ENCODE measurements at regions not wholly inside any gene's neighbourhood (a gene's known extent, or its start where the extent isn't known, plus 50 kb on each side); places are given as distances from the start of the nearest gene placed in this dataset.

DNA sequence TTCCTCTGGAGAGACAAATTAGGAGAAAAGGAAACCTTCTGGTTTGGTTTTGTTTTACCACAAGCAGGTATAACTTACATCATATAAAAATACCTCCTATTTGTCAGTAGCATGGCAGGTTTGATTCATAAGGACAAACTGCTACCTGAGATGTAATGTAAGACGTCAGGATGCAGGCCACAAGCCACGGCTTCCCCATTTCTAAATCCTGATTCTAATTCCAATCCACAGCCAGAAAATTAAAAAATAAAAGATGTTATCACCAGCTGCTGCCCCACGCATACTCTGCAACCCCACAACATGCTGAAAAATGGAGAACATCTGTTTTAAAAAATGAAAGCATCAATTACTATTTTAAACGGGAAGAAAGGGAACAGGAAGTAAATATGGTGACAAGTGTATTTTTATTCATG, 197.6 kb downstream of the BCL11A start:
- no peaks in the 10 kb centered on the region for H3K9me2 ChIP-seq (ENCODE audit: low read depth, low read length)
- H3F3A ChIP-seq (ENCODE audit: insufficient read depth, low read length), result no peaks in the 10 kb centered on the region
- no peak overlapping the region for H3K4me3 ChIP-seq (ENCODE audit: low read depth, low read length, poor library complexity, severe bottlenecking)
- no peak for TF ChIP-seq EZH2 (IDR thresholded peaks at IDR 0.05; ENCODE audit: borderline replicate concordance, low read length)
- TF ChIP-seq, protein P1, sequence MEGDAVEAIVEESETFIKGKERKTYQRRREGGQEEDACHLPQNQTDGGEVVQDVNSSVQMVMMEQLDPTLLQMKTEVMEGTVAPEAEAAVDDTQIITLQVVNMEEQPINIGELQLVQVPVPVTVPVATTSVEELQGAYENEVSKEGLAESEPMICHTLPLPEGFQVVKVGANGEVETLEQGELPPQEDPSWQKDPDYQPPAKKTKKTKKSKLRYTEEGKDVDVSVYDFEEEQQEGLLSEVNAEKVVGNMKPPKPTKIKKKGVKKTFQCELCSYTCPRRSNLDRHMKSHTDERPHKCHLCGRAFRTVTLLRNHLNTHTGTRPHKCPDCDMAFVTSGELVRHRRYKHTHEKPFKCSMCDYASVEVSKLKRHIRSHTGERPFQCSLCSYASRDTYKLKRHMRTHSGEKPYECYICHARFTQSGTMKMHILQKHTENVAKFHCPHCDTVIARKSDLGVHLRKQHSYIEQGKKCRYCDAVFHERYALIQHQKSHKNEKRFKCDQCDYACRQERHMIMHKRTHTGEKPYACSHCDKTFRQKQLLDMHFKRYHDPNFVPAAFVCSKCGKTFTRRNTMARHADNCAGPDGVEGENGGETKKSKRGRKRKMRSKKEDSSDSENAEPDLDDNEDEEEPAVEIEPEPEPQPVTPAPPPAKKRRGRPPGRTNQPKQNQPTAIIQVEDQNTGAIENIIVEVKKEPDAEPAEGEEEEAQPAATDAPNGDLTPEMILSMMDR (IDR thresholded peaks at IDR 0.05; ENCODE audit: low read length), result no peak
- no peaks in the 10 kb centered on the region for H3K27me3 ChIP-seq (ENCODE audit: insufficient read depth, low read length)
- no peak overlapping the region for H2AFZ ChIP-seq (ENCODE audit: low read length)
- peak overlapping the region; percentile 29 for H3K4me2 ChIP-seq (ENCODE audit: low read length)
- H3K4me1 ChIP-seq (ENCODE audit: insufficient read depth, low read length, severe bottlenecking), result peaks cover 88% of the 10 kb centered on the region
- no peak overlapping the region; the same call in 1 of the 2 replicates for H3K9ac ChIP-seq (ENCODE audit: low read length)
- peak overlapping the region; percentile 97 for H3K27ac ChIP-seq (ENCODE audit: low read depth, low read length, poor library complexity, severe bottlenecking)
- H3K9me3 ChIP-seq (ENCODE audit: low read length), result no peaks in the 10 kb centered on the region
- H3K79me2 ChIP-seq (ENCODE audit: insufficient read depth, low read length), result no peaks in the 10 kb centered on the region
- no peaks in the 10 kb centered on the region for H3K36me3 ChIP-seq (ENCODE audit: insufficient read depth, low read length)
- H4K20me1 ChIP-seq (ENCODE audit: insufficient read depth, low read length), result no peaks in the 10 kb centered on the region

DNA sequence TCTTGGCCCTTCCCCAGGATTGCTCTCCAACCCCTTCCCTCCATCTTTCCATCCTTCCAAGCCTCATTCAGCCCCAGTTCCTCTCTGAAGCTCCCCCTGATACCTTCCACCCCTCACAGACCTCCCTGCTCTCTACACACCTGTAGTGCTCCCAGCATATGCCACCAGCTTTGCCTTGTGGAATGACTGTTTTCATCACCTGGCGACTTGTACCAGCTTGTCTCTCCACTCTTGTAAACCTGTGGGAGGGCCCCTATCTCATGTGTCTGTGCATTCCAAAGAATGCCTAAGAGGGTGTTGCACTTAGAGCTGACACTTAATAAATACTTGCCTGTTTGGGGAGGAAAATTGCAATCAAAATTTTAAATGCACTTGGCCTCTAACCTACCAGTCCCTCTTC, 198.7 kb downstream of the BCL11A start:
- H3F3A ChIP-seq (ENCODE audit: insufficient read depth, low read length), result no peaks in the 10 kb centered on the region

DNA sequence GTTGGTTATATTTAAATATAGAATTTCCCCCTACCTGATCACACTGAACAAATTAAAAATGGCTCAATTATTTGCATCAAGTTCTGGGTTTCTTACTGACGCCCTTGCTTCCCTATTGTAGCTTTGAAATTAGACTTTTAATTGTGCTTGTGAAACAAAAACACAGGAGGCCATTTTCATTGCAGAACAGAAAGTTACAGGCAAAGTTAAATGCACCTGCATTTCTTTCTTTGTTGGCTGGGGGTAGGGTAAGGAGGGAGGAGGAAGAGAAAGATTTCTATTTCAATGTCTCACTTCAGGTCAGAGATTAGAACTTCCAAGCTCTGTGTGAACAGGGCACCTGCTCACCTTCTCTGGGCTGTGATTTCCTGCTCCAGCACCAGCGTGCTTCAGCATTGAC, 199.6 kb downstream of the BCL11A start:
- Histone ChIP-seq H3K79me2 (ENCODE audit: insufficient read depth, low read length) (no peaks in the 10 kb centered on the region), H3K27ac (ENCODE audit: low read depth, low read length, poor library complexity, severe bottlenecking) (peak overlapping the region; percentile 97), H2AFZ (ENCODE audit: low read length) (no peak overlapping the region), H3F3A (ENCODE audit: insufficient read depth, low read length) (no peaks in the 10 kb centered on the region), H3K4me1 (ENCODE audit: insufficient read depth, low read length, severe bottlenecking) (peaks cover 76% of the 10 kb centered on the region), H3K27me3 (ENCODE audit: insufficient read depth, low read length) (no peaks in the 10 kb centered on the region), H3K36me3 (ENCODE audit: insufficient read depth, low read length) (no peaks in the 10 kb centered on the region), H4K20me1 (ENCODE audit: insufficient read depth, low read length) (no peaks in the 10 kb centered on the region), H3K9me3 (ENCODE audit: low read length) (no peaks in the 10 kb centered on the region), H3K4me2 (ENCODE audit: low read length) (peak overlapping the region; percentile 52), H3K9me2 (ENCODE audit: low read depth, low read length) (no peaks in the 10 kb centered on the region), H3K9ac (ENCODE audit: low read length) (peak overlapping the region; percentile 53; the same call in 1 of the 2 replicates), H3K4me3 (ENCODE audit: low read depth, low read length, poor library complexity, severe bottlenecking) (no peak overlapping the region)
- TF ChIP-seq EZH2 (IDR thresholded peaks at IDR 0.05; ENCODE audit: borderline replicate concordance, low read length), result no peak
- TF ChIP-seq, protein P1 (IDR thresholded peaks at IDR 0.05; ENCODE audit: low read length), result no peak

More for the DNA sequence above, 198.7 kb downstream of the BCL11A start:
- TF ChIP-seq EZH2 (IDR thresholded peaks at IDR 0.05; ENCODE audit: borderline replicate concordance, low read length), result no peak
- TF ChIP-seq, protein P1 (IDR thresholded peaks at IDR 0.05; ENCODE audit: low read length), result no peak
- Histone ChIP-seq H2AFZ (ENCODE audit: low read length) (no peak overlapping the region), H3K9ac (ENCODE audit: low read length) (no peak overlapping the region; the same call in 1 of the 2 replicates), H3K9me2 (ENCODE audit: low read depth, low read length) (no peaks in the 10 kb centered on the region), H3K79me2 (ENCODE audit: insufficient read depth, low read length) (no peaks in the 10 kb centered on the region), H3K4me2 (ENCODE audit: low read length) (peak overlapping the region; percentile 52; the same call in 1 of the 2 replicates), H4K20me1 (ENCODE audit: insufficient read depth, low read length) (no peaks in the 10 kb centered on the region), H3K9me3 (ENCODE audit: low read length) (no peaks in the 10 kb centered on the region), H3K4me3 (ENCODE audit: low read depth, low read length, poor library complexity, severe bottlenecking) (no peak overlapping the region), H3K27ac (ENCODE audit: low read depth, low read length, poor library complexity, severe bottlenecking) (peak overlapping the region; percentile 97), H3K36me3 (ENCODE audit: insufficient read depth, low read length) (no peaks in the 10 kb centered on the region), H3K27me3 (ENCODE audit: insufficient read depth, low read length) (no peaks in the 10 kb centered on the region), H3K4me1 (ENCODE audit: insufficient read depth, low read length, severe bottlenecking) (peaks cover 85% of the 10 kb centered on the region)

Data from OCI-LY1 (cell line).